ENCODE measurements at regions not wholly inside any gene's neighbourhood (a gene's known extent, or its start where the extent isn't known, plus 50 kb on each side); places are given as distances from the start of the nearest gene placed in this dataset.

DNA sequence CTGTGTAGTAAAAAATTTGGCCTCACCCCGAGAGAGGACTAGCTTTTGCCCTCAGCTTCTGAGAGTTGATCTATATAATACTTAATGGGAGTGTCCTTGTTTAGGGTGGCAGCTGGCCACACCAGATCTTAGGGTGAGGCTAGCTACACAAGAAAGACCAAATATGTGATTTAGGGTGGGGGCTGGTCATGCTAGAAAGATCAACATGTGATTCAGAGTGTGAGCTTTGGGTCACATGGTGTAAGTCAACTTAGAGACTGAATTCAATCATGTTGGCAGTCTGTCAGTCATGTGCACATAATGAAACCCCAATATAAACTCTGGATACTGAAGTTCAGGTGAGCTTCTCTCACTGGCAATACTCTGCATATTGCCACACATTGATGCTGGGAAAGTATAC lies 120.7 kb upstream of the DAZL start (continued):
- TF ChIP-seq, protein P1, sequence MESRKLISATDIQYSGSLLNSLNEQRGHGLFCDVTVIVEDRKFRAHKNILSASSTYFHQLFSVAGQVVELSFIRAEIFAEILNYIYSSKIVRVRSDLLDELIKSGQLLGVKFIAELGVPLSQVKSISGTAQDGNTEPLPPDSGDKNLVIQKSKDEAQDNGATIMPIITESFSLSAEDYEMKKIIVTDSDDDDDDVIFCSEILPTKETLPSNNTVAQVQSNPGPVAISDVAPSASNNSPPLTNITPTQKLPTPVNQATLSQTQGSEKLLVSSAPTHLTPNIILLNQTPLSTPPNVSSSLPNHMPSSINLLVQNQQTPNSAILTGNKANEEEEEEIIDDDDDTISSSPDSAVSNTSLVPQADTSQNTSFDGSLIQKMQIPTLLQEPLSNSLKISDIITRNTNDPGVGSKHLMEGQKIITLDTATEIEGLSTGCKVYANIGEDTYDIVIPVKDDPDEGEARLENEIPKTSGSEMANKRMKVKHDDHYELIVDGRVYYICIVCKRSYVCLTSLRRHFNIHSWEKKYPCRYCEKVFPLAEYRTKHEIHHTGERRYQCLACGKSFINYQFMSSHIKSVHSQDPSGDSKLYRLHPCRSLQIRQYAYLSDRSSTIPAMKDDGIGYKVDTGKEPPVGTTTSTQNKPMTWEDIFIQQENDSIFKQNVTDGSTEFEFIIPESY (IDR thresholded peaks at IDR 0.05; ENCODE audit: extremely low read depth, insufficient replicate concordance, low read length) = no peak
- TF ChIP-seq FOSL1 (IDR thresholded peaks at IDR 0.05; ENCODE audit: low read depth) (no peak), ZNF274 (IDR thresholded peaks at IDR 0.05; ENCODE audit: low read depth, low read length) (no peak), EZH2phosphoT487 (IDR thresholded peaks at IDR 0.05; ENCODE audit: borderline replicate concordance) (no peak), ZFX (IDR thresholded peaks at IDR 0.05) (no peak), SIN3A (IDR thresholded peaks at IDR 0.05; ENCODE audit: low read depth) (no peak)

DNA sequence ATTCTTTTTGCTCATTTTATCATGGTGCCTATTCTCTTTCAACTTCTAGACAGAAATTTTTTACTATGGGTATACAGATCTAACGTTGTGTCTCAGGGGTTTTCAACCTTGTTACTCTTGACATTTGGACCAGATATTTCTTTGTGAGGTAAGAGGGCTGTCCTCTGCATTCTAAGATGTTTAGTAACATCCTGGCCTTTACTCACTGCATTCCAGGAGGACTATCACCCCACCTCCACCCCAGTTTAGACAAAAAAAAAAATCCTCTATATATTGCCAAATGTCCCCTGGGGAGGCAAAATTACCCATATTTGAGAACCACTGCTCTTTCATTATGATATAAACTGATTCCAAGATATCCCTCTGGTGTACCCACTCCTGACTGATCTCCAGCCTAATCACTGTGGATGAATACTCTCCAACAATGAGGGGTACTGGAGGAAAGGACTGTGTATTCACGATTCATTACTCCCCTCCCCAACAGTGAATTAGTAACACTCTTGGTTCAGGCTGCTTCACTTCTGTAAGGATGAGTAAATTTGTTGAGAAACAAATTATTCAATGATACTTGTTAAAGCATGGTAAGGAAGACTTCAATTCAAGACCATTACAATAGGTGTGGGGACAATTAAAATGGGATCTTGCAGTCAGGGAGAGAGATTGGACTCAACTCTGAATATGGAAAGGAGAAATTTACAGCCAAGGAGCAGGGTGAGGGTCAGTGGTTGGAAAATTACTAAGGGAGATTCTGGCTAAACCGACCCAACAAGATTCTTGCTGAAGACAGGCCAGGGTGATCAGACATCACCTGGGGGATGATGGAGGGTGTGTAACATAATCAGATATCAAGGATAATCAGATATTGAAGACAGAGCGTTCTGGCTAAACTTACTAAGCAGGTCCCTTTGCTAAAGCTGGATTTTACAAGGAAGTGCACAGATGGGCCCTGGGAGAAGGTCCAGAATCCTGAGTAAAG lies 123.8 kb upstream of the DAZL start:
- Histone ChIP-seq H3K9me3 (ENCODE audit: control insufficient read depth in 1 of 2, insufficient read depth in 1 of 2, low read depth in 1 of 2, low read length in 2 of 2) (no peaks in the 10 kb centered on the region; a peak in 1 of 4 replicates), H3K4me2 (ENCODE audit: low read length) (peak overlapping the region; percentile 3; the same call in 1 of the 2 replicates), H3K4me3 (replicated peaks in 1 of 2; ENCODE audit: low read depth in 1 of 2, low read length in 2 of 2) (no peak overlapping the region), H3K9me2 (ENCODE audit: insufficient read depth) (no peaks in the 10 kb centered on the region), H3K4me1 (ENCODE audit: control insufficient read depth in 1 of 2, insufficient read depth in 2 of 2, low read length in 2 of 2) (peaks cover 0 to 11% of the 10 kb centered on the region in 2 experiments; a peak in 1 of 4 replicates), H3K27ac (ENCODE audit: low read depth, low read length) (no peak overlapping the region), H3K36me3 (ENCODE audit: control insufficient read depth in 1 of 2, insufficient read depth in 2 of 2, low read length in 2 of 2) (no peaks in the 10 kb centered on the region), H3K27me3 (ENCODE audit: insufficient read depth, low read length) (no peaks in the 10 kb centered on the region), H4K20me1 (ENCODE audit: insufficient read depth) (no peaks in the 10 kb centered on the region), H2AFZ (ENCODE audit: low read depth, low read length, poor library complexity, severe bottlenecking) (no peak overlapping the region), H3K9ac (ENCODE audit: low read length) (no peak overlapping the region), H3K79me2 (ENCODE audit: insufficient read depth, low read length) (no peaks in the 10 kb centered on the region)
- BruUV-seq (replicated peaks) = no TSS peak
- ChIA-PET CTCF (no interaction called here), POLR2A (no interaction called here), RAD21 (ENCODE audit: low non-redundant PET in 1 of 2, low total read pairs in 2 of 2, uncharacterized antibody in 2 of 2, unreplicated experiment in 2 of 2) (no interaction called here)
- TF ChIP-seq CBX3 (IDR thresholded peaks at IDR 0.05; ENCODE audit: low read depth) (no peak), SRF (IDR thresholded peaks at IDR 0.05; ENCODE audit: low read depth) (no peak), EZH2phosphoT487 (IDR thresholded peaks at IDR 0.05; ENCODE audit: borderline replicate concordance) (no peak), SIN3A (IDR thresholded peaks at IDR 0.05; ENCODE audit: low read depth) (no peak), CEBPB (IDR thresholded peaks at IDR 0.05; ENCODE audit: low read depth) (no peak), ELF1 (IDR thresholded peaks at IDR 0.05; ENCODE audit: borderline replicate concordance, low read depth) (no peak)
- ATAC-seq = no peak
- DNase-seq (ENCODE audit: low read depth, low spot score) = no peak
- intact Hi-C loops (cut with micrococcal nuclease) = no loop called here

Data from HCT116 (cell line).